ENCODE measurements at regions not wholly inside any gene's neighbourhood (a gene's known extent, or its start where the extent isn't known, plus 50 kb on each side); places are given as distances from the start of the nearest gene placed in this dataset.

- TF ChIP-seq, protein P1, sequence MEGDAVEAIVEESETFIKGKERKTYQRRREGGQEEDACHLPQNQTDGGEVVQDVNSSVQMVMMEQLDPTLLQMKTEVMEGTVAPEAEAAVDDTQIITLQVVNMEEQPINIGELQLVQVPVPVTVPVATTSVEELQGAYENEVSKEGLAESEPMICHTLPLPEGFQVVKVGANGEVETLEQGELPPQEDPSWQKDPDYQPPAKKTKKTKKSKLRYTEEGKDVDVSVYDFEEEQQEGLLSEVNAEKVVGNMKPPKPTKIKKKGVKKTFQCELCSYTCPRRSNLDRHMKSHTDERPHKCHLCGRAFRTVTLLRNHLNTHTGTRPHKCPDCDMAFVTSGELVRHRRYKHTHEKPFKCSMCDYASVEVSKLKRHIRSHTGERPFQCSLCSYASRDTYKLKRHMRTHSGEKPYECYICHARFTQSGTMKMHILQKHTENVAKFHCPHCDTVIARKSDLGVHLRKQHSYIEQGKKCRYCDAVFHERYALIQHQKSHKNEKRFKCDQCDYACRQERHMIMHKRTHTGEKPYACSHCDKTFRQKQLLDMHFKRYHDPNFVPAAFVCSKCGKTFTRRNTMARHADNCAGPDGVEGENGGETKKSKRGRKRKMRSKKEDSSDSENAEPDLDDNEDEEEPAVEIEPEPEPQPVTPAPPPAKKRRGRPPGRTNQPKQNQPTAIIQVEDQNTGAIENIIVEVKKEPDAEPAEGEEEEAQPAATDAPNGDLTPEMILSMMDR (IDR thresholded peaks at IDR 0.05), result no peak
- TF ChIP-seq ZFX (IDR thresholded peaks at IDR 0.05; ENCODE audit: borderline replicate concordance), result no peak
Observed at GRCh38 chr4:125016892-125017299, 297.9 kb upstream of the FAT4 start.

DNA sequence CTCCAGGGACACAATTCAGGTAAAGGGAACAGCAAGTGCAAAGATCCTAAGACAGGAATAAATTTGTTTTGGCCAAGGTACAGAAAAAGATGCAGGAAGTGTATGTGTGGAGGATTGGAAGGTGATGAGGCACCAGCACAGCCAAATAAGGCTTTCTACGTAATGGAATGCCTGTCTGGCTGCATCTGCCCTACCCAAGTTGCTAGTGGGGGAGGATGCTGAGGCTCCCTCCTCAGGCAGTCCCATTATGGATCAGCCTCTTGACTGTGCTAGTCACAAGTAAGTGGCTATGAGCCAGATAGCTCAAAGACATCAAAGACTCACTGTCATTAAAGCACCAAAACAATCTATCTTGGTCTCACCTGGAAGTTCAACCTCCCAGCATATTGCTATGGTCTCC is 300.9 kb upstream of the FAT4 start:
- H3K27ac ChIP-seq, result no peak overlapping the region
- no peak for TF ChIP-seq ZFX (IDR thresholded peaks at IDR 0.05; ENCODE audit: borderline replicate concordance)
- TF ChIP-seq, protein P1 (IDR thresholded peaks at IDR 0.05), result no peak

More at GRCh38 chr4:125016892-125017299, 297.9 kb upstream of the FAT4 start:
- no peak overlapping the region for H3K27ac ChIP-seq

DNA sequence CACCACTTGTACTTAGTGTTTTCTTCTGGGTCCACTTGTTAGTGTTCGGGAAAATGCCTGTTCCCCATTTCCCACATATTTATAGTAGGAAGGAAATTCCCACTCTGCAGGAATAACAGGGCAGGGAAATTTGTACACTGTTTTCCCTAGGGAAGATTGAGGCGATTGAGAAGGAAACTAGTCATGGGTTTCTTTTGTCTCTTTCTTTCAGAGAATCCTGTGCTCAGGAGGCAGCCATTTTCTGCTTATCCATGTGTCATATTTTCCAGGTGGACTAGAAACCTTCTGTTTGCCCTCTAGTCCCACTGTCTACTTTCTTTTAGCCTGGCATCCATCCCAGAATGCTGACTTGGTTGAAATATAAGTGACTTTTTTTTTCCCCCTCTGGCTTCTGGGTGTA is 299.1 kb upstream of the ANKRD50 start:
- TF ChIP-seq, protein P1 (IDR thresholded peaks at IDR 0.05), result no peak
- no peak for TF ChIP-seq ZFX (IDR thresholded peaks at IDR 0.05; ENCODE audit: borderline replicate concordance)
- no peak overlapping the region for H3K27ac ChIP-seq

- no peak overlapping the region for H3K27ac ChIP-seq
- TF ChIP-seq ZFX (IDR thresholded peaks at IDR 0.05; ENCODE audit: borderline replicate concordance), result no peak
- TF ChIP-seq, protein P1 (IDR thresholded peaks at IDR 0.05), result no peak
Observed at GRCh38 chr4:125010796-125011503, 298.4 kb upstream of the ANKRD50 start.

DNA sequence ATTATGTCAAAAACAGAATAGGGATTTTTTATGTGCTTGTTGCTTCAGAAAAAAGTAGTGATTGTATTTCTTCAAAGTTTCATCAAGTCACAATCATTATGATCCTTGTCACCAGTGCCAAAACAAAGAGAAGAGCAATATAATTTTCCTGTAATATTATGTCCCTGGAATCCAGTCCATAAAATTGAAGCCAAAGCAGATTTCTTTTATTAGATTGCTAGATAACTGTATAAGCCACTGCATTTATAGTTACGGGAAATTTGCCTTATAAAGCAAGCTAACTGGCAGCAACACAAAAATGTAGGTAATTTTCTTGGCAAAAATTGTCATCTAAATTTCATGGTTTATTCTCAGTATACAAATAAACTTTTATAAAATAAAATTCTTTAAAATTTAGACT is 296.1 kb upstream of the ANKRD50 start:
- no peak for TF ChIP-seq ZFX (IDR thresholded peaks at IDR 0.05; ENCODE audit: borderline replicate concordance)
- TF ChIP-seq, protein P1 (IDR thresholded peaks at IDR 0.05), result no peak
- H3K27ac ChIP-seq, result no peak overlapping the region

DNA sequence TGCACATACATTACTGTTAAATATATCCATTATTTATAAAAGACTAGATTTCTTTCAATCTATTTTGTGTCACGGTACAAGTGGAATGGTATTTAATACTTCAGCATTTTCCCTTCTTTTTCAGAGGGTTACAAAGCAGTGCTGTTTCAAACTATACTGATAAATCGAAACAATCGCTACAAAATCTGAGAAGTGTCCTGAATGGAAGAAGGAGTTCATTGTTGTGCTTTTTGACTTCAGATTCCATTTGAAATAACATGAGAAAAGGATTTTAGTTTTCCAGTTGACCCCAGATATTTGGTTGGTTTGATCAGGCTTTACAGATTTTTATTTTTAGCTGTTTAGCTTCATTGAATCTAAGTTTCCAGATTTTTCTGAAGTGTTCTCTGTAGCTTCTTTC is 292.1 kb upstream of the ANKRD50 start:
- no peak overlapping the region for H3K27ac ChIP-seq
- TF ChIP-seq, protein P1 (IDR thresholded peaks at IDR 0.05), result no peak
- no peak for TF ChIP-seq ZFX (IDR thresholded peaks at IDR 0.05; ENCODE audit: borderline replicate concordance)

DNA sequence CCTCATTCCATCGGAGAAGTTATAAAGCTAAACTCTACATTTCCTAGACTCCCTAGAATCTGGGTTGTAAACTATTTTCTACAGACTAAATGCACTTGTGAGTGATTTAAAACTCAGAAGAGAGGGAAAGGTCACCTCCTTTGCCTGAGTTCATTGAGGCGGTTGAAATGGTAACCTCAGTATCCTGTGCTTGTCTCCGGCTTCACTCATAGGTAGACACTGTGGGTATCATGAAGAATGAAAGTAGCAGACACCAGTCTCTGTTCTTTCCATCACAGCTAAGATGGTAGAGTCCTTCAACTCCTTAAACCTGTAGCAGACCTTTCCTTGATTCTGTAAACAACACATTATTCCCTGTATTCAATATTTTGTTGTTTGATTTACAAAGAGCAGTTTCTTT is 291.3 kb upstream of the ANKRD50 start:
- no peak overlapping the region for H3K27ac ChIP-seq

More for the DNA sequence above, 291.3 kb upstream of the ANKRD50 start:
- TF ChIP-seq, protein P1 (IDR thresholded peaks at IDR 0.05), result no peak
- no peak for TF ChIP-seq ZFX (IDR thresholded peaks at IDR 0.05; ENCODE audit: borderline replicate concordance)
